ENCODE measurements at regions not wholly inside any gene's neighbourhood (a gene's known extent, or its start where the extent isn't known, plus 50 kb on each side); places are given as distances from the start of the nearest gene placed in this dataset.

DNA sequence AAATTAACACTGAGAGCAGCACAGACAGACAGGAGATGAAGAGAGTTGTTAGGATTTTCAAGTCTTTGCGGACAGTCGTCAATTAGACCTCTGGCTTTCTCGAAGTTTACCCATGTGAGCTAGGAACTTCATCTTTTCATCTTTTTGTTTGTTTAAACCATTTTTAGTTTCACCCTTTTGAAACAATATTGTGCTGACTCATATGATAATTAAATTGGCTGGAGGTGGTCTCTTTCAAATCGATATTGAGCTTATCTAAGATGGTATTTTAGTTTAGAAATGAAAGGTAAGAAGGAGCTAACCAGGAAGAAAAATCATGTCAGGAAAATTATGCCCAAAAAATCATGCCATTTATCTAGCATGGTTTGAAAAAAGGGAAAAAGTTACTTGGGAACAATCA, 415.8 kb upstream of the SEMA3A start:
- no peak overlapping the region for H3K4me3 ChIP-seq (ENCODE audit: low read depth, low read length)
- POLR2A ChIA-PET, result no interaction called here
- no peaks in the 10 kb centered on the region for H3K36me3 Mint-ChIP-seq (ENCODE audit: insufficient read depth, unreplicated experiment)

GRCh38 chr7:84605301-84605700, 410.7 kb upstream of the SEMA3A start:
- TF ChIP-seq, protein P1, sequence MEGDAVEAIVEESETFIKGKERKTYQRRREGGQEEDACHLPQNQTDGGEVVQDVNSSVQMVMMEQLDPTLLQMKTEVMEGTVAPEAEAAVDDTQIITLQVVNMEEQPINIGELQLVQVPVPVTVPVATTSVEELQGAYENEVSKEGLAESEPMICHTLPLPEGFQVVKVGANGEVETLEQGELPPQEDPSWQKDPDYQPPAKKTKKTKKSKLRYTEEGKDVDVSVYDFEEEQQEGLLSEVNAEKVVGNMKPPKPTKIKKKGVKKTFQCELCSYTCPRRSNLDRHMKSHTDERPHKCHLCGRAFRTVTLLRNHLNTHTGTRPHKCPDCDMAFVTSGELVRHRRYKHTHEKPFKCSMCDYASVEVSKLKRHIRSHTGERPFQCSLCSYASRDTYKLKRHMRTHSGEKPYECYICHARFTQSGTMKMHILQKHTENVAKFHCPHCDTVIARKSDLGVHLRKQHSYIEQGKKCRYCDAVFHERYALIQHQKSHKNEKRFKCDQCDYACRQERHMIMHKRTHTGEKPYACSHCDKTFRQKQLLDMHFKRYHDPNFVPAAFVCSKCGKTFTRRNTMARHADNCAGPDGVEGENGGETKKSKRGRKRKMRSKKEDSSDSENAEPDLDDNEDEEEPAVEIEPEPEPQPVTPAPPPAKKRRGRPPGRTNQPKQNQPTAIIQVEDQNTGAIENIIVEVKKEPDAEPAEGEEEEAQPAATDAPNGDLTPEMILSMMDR (IDR thresholded peaks at IDR 0.05; ENCODE audit: insufficient read depth in 1 of 2, low read depth in 1 of 2, low read length in 1 of 2, severe bottlenecking in 1 of 2, unreplicated experiment in 1 of 2), result no peak
- H3K27ac Mint-ChIP-seq (ENCODE audit: unreplicated experiment), result no peak overlapping the region
- H3K4me3 Mint-ChIP-seq (ENCODE audit: unreplicated experiment), result no peak overlapping the region
- CTCF ChIA-PET, result no interaction called here
- peaks cover 10% of the 10 kb centered on the region for H3K9me3 Mint-ChIP-seq (ENCODE audit: unreplicated experiment)
- intact Hi-C loops (cut with micrococcal nuclease; ENCODE audit: unreplicated experiment), result no loop called here
- H3K4me1 ChIP-seq, result no peaks in the 10 kb centered on the region
- no peaks in the 10 kb centered on the region for H3K36me3 Mint-ChIP-seq (ENCODE audit: insufficient read depth, unreplicated experiment)
- no peaks in the 10 kb centered on the region for H3K4me1 Mint-ChIP-seq (ENCODE audit: low read depth, unreplicated experiment)
- no peak overlapping the region for H3K4me3 ChIP-seq (ENCODE audit: low read depth, low read length)
- DNase-seq, result no peak
- H3K27me3 Mint-ChIP-seq (ENCODE audit: insufficient read depth, unreplicated experiment), result peaks cover 2% of the 10 kb centered on the region
- H3K27me3 ChIP-seq (replicated peaks; ENCODE audit: control insufficient read depth, insufficient read depth, low read length), result no peaks in the 10 kb centered on the region
- BruUV-seq (replicated peaks), result no TSS peak
- POLR2A ChIA-PET, result no interaction called here
- H3K36me3 ChIP-seq (ENCODE audit: control insufficient read depth, insufficient read depth, low read length), result no peaks in the 10 kb centered on the region
- no peaks in the 10 kb centered on the region; the same call in none of the 2 replicates for H3K9me3 ChIP-seq

More for the DNA sequence above, 415.8 kb upstream of the SEMA3A start:
- Histone ChIP-seq H3K36me3 (ENCODE audit: control insufficient read depth, insufficient read depth, low read length) (no peaks in the 10 kb centered on the region), H3K27me3 (replicated peaks; ENCODE audit: control insufficient read depth, insufficient read depth, low read length) (no peaks in the 10 kb centered on the region), H3K9me3 (no peaks in the 10 kb centered on the region), H3K4me1 (no peaks in the 10 kb centered on the region)
- H3K4me3 Mint-ChIP-seq (ENCODE audit: unreplicated experiment), result no peak overlapping the region
- peaks cover 2% of the 10 kb centered on the region for H3K27me3 Mint-ChIP-seq (ENCODE audit: insufficient read depth, unreplicated experiment)
- intact Hi-C loops (cut with micrococcal nuclease; ENCODE audit: unreplicated experiment), result no loop called here
- H3K27ac Mint-ChIP-seq (ENCODE audit: unreplicated experiment), result no peak overlapping the region
- CTCF ChIA-PET, result no interaction called here
- BruUV-seq (replicated peaks), result no TSS peak
- H3K4me1 Mint-ChIP-seq (ENCODE audit: low read depth, unreplicated experiment), result no peaks in the 10 kb centered on the region
- no peaks in the 10 kb centered on the region for H3K9me3 Mint-ChIP-seq (ENCODE audit: unreplicated experiment)
- no peak for DNase-seq
- TF ChIP-seq, protein P1 (IDR thresholded peaks at IDR 0.05; ENCODE audit: insufficient read depth in 1 of 2, low read depth in 1 of 2, low read length in 1 of 2, severe bottlenecking in 1 of 2, unreplicated experiment in 1 of 2), result no peak

- no peaks in the 10 kb centered on the region for H3K36me3 Mint-ChIP-seq (ENCODE audit: insufficient read depth, unreplicated experiment)
- TF ChIP-seq, protein P1 (IDR thresholded peaks at IDR 0.05; ENCODE audit: insufficient read depth in 1 of 2, low read depth in 1 of 2, low read length in 1 of 2, severe bottlenecking in 1 of 2, unreplicated experiment in 1 of 2), result no peak
- Histone ChIP-seq H3K36me3 (ENCODE audit: control insufficient read depth, insufficient read depth, low read length) (no peaks in the 10 kb centered on the region), H3K4me1 (no peaks in the 10 kb centered on the region), H3K4me3 (ENCODE audit: low read depth, low read length) (no peak overlapping the region), H3K9me3 (no peaks in the 10 kb centered on the region; the same call in none of the 2 replicates), H3K27me3 (replicated peaks; ENCODE audit: control insufficient read depth, insufficient read depth, low read length) (no peaks in the 10 kb centered on the region)
- no peak overlapping the region for H3K4me3 Mint-ChIP-seq (ENCODE audit: unreplicated experiment)
- ChIA-PET POLR2A (no interaction called here), CTCF (no interaction called here)
- no peaks in the 10 kb centered on the region for H3K4me1 Mint-ChIP-seq (ENCODE audit: low read depth, unreplicated experiment)
- H3K27ac Mint-ChIP-seq (ENCODE audit: unreplicated experiment), result no peak overlapping the region
- H3K27me3 Mint-ChIP-seq (ENCODE audit: insufficient read depth, unreplicated experiment), result no peaks in the 10 kb centered on the region
- peaks cover 10% of the 10 kb centered on the region for H3K9me3 Mint-ChIP-seq (ENCODE audit: unreplicated experiment)
- BruUV-seq (replicated peaks), result no TSS peak
- intact Hi-C loops (cut with micrococcal nuclease; ENCODE audit: unreplicated experiment), result no loop called here
- no peak for DNase-seq
Observed at GRCh38 chr7:84603545-84603944, 409.0 kb upstream of the SEMA3A start.

All from Caco-2 (cell line).